ENCODE measurements at regions not wholly inside any gene's neighbourhood (a gene's known extent, or its start where the extent isn't known, plus 50 kb on each side); places are given as distances from the start of the nearest gene placed in this dataset.

- peak; percentile 21 for DNase-seq (ENCODE audit: low read depth)
Observed at GRCh38 chr9:14031810-14032209, 282.1 kb downstream of the NFIB start.

GRCh38 chr9:14031060-14031414, 282.9 kb downstream of the NFIB start:
- peak; percentile 94 for DNase-seq (ENCODE audit: low read depth)

- peak; percentile 87 for DNase-seq (ENCODE audit: low read depth)
Observed at GRCh38 chr9:14030375-14031059, 283.4 kb downstream of the NFIB start.

- DNase-seq (ENCODE audit: low read depth), result peak; percentile 50
Observed at GRCh38 chr9:14029806-14030374, 284.1 kb downstream of the NFIB start.

- peak; percentile 53 for DNase-seq (ENCODE audit: low read depth)
Observed at GRCh38 chr9:14027116-14027800, 286.7 kb downstream of the NFIB start.

GRCh38 chr9:14025741-14026140, 288.2 kb downstream of the NFIB start:
- no peak for DNase-seq (ENCODE audit: low read depth)

GRCh38 chr9:14023285-14023684, 290.7 kb downstream of the NFIB start:
- DNase-seq (ENCODE audit: low read depth), result no peak

- DNase-seq (ENCODE audit: low read depth), result peak; percentile 51
Observed at GRCh38 chr9:14021871-14022525, 291.9 kb downstream of the NFIB start.

- peak; percentile 77 for DNase-seq (ENCODE audit: low read depth)
Observed at GRCh38 chr9:14018081-14018480, 295.9 kb downstream of the NFIB start.

GRCh38 chr9:14014744-14015143, 299.2 kb downstream of the NFIB start:
- no peak for DNase-seq (ENCODE audit: low read depth)

GRCh38 chr9:14014218-14014617, 299.7 kb downstream of the NFIB start:
- no peak for DNase-seq (ENCODE audit: low read depth)

- DNase-seq (ENCODE audit: low read depth), result no peak
Observed at GRCh38 chr9:14011799-14012560, 302.0 kb downstream of the NFIB start.

- DNase-seq (ENCODE audit: low read depth), result no peak
Observed at GRCh38 chr9:14007190-14007769, 306.7 kb downstream of the NFIB start.

- no peak for DNase-seq (ENCODE audit: low read depth)
Observed at GRCh38 chr9:14006386-14007187, 307.4 kb downstream of the NFIB start.

GRCh38 chr9:14004110-14004509, 309.8 kb downstream of the NFIB start:
- no peak for DNase-seq (ENCODE audit: low read depth)

- no peak for DNase-seq (ENCODE audit: low read depth)
Observed at GRCh38 chr9:13994240-13994639, 319.7 kb downstream of the NFIB start.

- DNase-seq (ENCODE audit: low read depth), result no peak
Observed at GRCh38 chr9:13993632-13994185, 320.2 kb downstream of the NFIB start.

- peak; percentile 83 for DNase-seq (ENCODE audit: low read depth)
Observed at GRCh38 chr9:13992138-13993088, 321.5 kb downstream of the NFIB start.

GRCh38 chr9:13991395-13991794, 322.5 kb downstream of the NFIB start:
- no peak for DNase-seq (ENCODE audit: low read depth)
